ENCODE measurements at regions not wholly inside any gene's neighbourhood (a gene's known extent, or its start where the extent isn't known, plus 50 kb on each side); places are given as distances from the start of the nearest gene placed in this dataset.

- TF ChIP-seq, protein P1, sequence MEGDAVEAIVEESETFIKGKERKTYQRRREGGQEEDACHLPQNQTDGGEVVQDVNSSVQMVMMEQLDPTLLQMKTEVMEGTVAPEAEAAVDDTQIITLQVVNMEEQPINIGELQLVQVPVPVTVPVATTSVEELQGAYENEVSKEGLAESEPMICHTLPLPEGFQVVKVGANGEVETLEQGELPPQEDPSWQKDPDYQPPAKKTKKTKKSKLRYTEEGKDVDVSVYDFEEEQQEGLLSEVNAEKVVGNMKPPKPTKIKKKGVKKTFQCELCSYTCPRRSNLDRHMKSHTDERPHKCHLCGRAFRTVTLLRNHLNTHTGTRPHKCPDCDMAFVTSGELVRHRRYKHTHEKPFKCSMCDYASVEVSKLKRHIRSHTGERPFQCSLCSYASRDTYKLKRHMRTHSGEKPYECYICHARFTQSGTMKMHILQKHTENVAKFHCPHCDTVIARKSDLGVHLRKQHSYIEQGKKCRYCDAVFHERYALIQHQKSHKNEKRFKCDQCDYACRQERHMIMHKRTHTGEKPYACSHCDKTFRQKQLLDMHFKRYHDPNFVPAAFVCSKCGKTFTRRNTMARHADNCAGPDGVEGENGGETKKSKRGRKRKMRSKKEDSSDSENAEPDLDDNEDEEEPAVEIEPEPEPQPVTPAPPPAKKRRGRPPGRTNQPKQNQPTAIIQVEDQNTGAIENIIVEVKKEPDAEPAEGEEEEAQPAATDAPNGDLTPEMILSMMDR (IDR thresholded peaks at IDR 0.05) = no peak
- TF ChIP-seq POLR2A (IDR thresholded peaks at IDR 0.05) = no peak
Observed at GRCh38 chr20:60222497-60222896, 264.3 kb downstream of the CDH26 start.

All from lower leg skin (tissue), 3 donors.